Suprapubic skin (tissue), 3 donors: ENCODE measurements at regions not wholly inside any gene's neighbourhood (a gene's known extent, or its start where the extent isn't known, plus 50 kb on each side); places are given as distances from the start of the nearest gene placed in this dataset.

Experiments
- CTCF ChIP-seq, 2 donors: fragments of 200-600 bp in 1 of 2; fragments of 450-650 bp in 1 of 2; sonication (generic) in 1 of 2; IDR thresholded peaks; one replicate each; pipeline ENCODE4 v1.5.1; 2016 to 2019; ENCODE audit warnings: antibody characterized with exemption in 2 of 2, mild to moderate bottlenecking in 1 of 2, moderate library complexity in 1 of 2
- EP300 ChIP-seq: sonication (generic); formaldehyde crosslinking; IDR thresholded peaks from one replicate; pipeline ENCODE4 v1.6.1; 2017; ENCODE audit warnings: antibody characterized with exemption
- POLR2A ChIP-seq, 2 donors: fragments of 450-650 bp; IDR thresholded peaks; one replicate each; pipeline ENCODE4 v1.6.1; 2017; ENCODE audit warnings: antibody characterized with exemption in 2 of 2, mild to moderate bottlenecking in 2 of 2, moderate library complexity in 2 of 2

- TF ChIP-seq CTCF (IDR thresholded peaks at IDR 0.05) (no peak), POLR2A (IDR thresholded peaks at IDR 0.05) (no peak), EP300 (no peak)
Observed at GRCh38 chr20:41923624-41924023, 305.4 kb upstream of the CHD6 start.
